ENCODE measurements at regions not wholly inside any gene's neighbourhood (a gene's known extent, or its start where the extent isn't known, plus 50 kb on each side); places are given as distances from the start of the nearest gene placed in this dataset.

DNA sequence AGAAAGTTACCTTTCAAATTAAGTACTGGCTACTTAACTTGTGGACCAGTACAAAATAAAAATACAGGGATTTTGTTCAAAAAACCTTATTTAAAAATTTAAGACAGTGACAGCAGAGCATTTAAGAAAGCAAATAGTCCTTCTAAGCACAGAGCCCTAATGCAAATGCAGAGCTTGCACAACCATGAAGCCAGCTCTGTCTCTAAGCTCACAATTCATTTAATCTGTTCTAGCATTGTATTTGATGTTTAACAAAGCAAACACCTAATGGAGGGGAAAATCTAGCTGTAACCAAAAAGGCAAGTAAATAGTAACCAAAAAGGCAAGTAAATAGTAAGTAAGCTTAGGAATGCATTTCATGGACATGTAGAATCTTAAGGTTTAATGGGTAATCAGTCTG lies 138.7 kb upstream of the GHR start:
- TF ChIP-seq ZNF792 (tag by site-specific recombination; IDR thresholded peaks at IDR 0.05) (no peak), ZNF76 (tag by site-specific recombination; IDR thresholded peaks at IDR 0.05; ENCODE audit: borderline replicate concordance, low read depth) (no peak), ZBTB21 (tag by site-specific recombination; IDR thresholded peaks at IDR 0.05) (no peak), YY1 (tag by site-specific recombination; IDR thresholded peaks at IDR 0.05) (no peak), ZNF10 (tag by site-specific recombination; IDR thresholded peaks at IDR 0.05) (no peak), ZNF544 (tag by site-specific recombination; IDR thresholded peaks at IDR 0.05) (no peak), ZNF366 (tag by site-specific recombination; conservative IDR thresholded peaks at IDR 0.05) (no peak), ZNF585B (tag by site-specific recombination; IDR thresholded peaks at IDR 0.05) (no peak), ZNF660 (tag by site-specific recombination; IDR thresholded peaks at IDR 0.05) (no peak), ZNF394 (tag by site-specific recombination; IDR thresholded peaks at IDR 0.05; ENCODE audit: borderline replicate concordance) (no peak)
- TF ChIP-seq, protein P1, sequence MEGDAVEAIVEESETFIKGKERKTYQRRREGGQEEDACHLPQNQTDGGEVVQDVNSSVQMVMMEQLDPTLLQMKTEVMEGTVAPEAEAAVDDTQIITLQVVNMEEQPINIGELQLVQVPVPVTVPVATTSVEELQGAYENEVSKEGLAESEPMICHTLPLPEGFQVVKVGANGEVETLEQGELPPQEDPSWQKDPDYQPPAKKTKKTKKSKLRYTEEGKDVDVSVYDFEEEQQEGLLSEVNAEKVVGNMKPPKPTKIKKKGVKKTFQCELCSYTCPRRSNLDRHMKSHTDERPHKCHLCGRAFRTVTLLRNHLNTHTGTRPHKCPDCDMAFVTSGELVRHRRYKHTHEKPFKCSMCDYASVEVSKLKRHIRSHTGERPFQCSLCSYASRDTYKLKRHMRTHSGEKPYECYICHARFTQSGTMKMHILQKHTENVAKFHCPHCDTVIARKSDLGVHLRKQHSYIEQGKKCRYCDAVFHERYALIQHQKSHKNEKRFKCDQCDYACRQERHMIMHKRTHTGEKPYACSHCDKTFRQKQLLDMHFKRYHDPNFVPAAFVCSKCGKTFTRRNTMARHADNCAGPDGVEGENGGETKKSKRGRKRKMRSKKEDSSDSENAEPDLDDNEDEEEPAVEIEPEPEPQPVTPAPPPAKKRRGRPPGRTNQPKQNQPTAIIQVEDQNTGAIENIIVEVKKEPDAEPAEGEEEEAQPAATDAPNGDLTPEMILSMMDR (tag by site-specific recombination; IDR thresholded peaks at IDR 0.05) = no peak
- TF ChIP-seq, protein P2, sequence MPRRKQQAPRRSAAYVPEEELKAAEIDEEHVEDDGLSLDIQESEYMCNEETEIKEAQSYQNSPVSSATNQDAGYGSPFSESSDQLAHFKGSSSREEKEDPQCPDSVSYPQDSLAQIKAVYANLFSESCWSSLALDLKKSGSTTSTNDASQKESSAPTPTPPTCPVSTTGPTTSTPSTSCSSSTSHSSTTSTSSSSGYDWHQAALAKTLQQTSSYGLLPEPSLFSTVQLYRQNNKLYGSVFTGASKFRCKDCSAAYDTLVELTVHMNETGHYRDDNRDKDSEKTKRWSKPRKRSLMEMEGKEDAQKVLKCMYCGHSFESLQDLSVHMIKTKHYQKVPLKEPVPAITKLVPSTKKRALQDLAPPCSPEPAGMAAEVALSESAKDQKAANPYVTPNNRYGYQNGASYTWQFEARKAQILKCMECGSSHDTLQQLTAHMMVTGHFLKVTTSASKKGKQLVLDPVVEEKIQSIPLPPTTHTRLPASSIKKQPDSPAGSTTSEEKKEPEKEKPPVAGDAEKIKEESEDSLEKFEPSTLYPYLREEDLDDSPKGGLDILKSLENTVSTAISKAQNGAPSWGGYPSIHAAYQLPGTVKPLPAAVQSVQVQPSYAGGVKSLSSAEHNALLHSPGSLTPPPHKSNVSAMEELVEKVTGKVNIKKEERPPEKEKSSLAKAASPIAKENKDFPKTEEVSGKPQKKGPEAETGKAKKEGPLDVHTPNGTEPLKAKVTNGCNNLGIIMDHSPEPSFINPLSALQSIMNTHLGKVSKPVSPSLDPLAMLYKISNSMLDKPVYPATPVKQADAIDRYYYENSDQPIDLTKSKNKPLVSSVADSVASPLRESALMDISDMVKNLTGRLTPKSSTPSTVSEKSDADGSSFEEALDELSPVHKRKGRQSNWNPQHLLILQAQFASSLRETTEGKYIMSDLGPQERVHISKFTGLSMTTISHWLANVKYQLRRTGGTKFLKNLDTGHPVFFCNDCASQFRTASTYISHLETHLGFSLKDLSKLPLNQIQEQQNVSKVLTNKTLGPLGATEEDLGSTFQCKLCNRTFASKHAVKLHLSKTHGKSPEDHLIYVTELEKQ (tag by site-specific recombination; IDR thresholded peaks at IDR 0.05; ENCODE audit: borderline replicate concordance) = no peak
- TF ChIP-seq, protein P3, sequence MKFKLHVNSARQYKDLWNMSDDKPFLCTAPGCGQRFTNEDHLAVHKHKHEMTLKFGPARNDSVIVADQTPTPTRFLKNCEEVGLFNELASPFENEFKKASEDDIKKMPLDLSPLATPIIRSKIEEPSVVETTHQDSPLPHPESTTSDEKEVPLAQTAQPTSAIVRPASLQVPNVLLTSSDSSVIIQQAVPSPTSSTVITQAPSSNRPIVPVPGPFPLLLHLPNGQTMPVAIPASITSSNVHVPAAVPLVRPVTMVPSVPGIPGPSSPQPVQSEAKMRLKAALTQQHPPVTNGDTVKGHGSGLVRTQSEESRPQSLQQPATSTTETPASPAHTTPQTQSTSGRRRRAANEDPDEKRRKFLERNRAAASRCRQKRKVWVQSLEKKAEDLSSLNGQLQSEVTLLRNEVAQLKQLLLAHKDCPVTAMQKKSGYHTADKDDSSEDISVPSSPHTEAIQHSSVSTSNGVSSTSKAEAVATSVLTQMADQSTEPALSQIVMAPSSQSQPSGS (tag by site-specific recombination; IDR thresholded peaks at IDR 0.05; ENCODE audit: low read depth) = no peak
- TF ChIP-seq, protein P4, sequence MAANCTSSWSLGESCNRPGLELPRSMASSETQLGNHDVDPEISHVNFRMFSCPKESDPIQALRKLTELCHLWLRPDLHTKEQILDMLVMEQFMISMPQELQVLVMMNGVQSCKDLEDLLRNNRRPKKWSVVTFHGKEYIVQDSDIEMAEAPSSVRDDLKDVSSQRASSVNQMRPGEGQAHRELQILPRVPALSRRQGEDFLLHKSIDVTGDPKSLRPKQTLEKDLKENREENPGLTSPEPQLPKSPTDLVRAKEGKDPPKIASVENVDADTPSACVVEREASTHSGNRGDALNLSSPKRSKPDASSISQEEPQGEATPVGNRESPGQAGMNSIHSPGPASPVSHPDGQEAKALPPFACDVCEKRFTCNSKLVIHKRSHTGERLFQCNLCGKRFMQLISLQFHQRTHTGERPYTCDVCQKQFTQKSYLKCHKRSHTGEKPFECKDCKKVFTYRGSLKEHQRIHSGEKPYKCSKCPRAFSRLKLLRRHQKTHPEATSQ (tag by site-specific recombination; IDR thresholded peaks at IDR 0.05) = no peak

Measured in HEK293 (cell line).